Caco-2 (cell line): ENCODE measurements at regions not wholly inside any gene's neighbourhood (a gene's known extent, or its start where the extent isn't known, plus 50 kb on each side); places are given as distances from the start of the nearest gene placed in this dataset.

Source experiments
- BruUV-seq: library from RNA; stranded (reverse); fragments of 400-500 nt; replicated peaks from 2 replicates; lab custom pipeline; 2021; lab: Mats Ljungman, UMichigan
- CTCF ChIA-PET: fragments of 300-600 bp; sonication (Branson Sonifier 250); formaldehyde crosslinking; loops from one replicate; lab custom pipeline; 2022; ENCODE audit warnings: antibody characterized with exemption; lab: Charles Lee
- POLR2A ChIA-PET: fragments of 300-600 bp; sonication (Branson Sonifier 250); formaldehyde crosslinking; loops from one replicate; lab custom pipeline; 2022; ENCODE audit warnings: antibody characterized with exemption; lab: Charles Lee
- DNase-seq, 2 experiments: peaks; one replicate each; pipeline versions ENCODE4 v3.0.0 to v3.0.0-alpha.2; 2020 to 2022
- H3K27me3 ChIP-seq: replicated peaks from 2 replicates; pipeline ENCODE4 v1.6.0; 2011; ENCODE audit warnings: low read length; ENCODE audit not compliant: control insufficient read depth, insufficient read depth
- H3K36me3 ChIP-seq: 2 replicates; pipeline ENCODE4 v1.5.1; 2011; ENCODE audit warnings: low read length; ENCODE audit not compliant: control insufficient read depth, insufficient read depth
- H3K4me1 ChIP-seq: fragments of 250-450 bp; sonication (Bioruptor Pico); 2 replicates; pipeline ENCODE4 v1.5.1; 2020; ENCODE audit warnings: mild to moderate bottlenecking
- H3K4me3 ChIP-seq: 2 replicates; pipeline ENCODE4 v1.5.1; 2011; ENCODE audit warnings: low read depth, mild to moderate bottlenecking, control low read depth, low read length
- H3K9me3 ChIP-seq: fragments of 250-450 bp; sonication (Bioruptor Pico); 2 replicates; pipeline ENCODE4 v1.5.1; 2020; ENCODE audit warnings: mild to moderate bottlenecking, moderate library complexity
- H3K27ac Mint-ChIP-seq: one replicate; pipeline ENCODE4 v1.8.0; 2022; ENCODE audit warnings: mixed read lengths; ENCODE audit not compliant: unreplicated experiment
- H3K27me3 Mint-ChIP-seq: one replicate; pipeline ENCODE4 v1.8.0; 2022; ENCODE audit warnings: mixed read lengths; ENCODE audit not compliant: insufficient read depth, unreplicated experiment
- H3K36me3 Mint-ChIP-seq: one replicate; pipeline ENCODE4 v1.8.0; 2022; ENCODE audit warnings: mild to moderate bottlenecking, mixed read lengths; ENCODE audit not compliant: insufficient read depth, unreplicated experiment
- H3K4me1 Mint-ChIP-seq: one replicate; pipeline ENCODE4 v1.8.0; 2022; ENCODE audit warnings: low read depth, mixed read lengths; ENCODE audit not compliant: unreplicated experiment
- H3K4me3 Mint-ChIP-seq: one replicate; pipeline ENCODE4 v1.8.0; 2022; ENCODE audit warnings: mild to moderate bottlenecking, moderate library complexity, mixed read lengths; ENCODE audit not compliant: unreplicated experiment
- H3K9me3 Mint-ChIP-seq: one replicate; pipeline ENCODE4 v1.8.0; 2022; ENCODE audit warnings: mixed read lengths; ENCODE audit not compliant: unreplicated experiment
- CTCF ChIP-seq, 2 experiments: fragments of 200-600 bp in 1 of 2; IDR thresholded peaks; 1 replicate in 1 of 2; 2 replicates in 1 of 2; pipeline versions ENCODE4 v1.5.1 to v1.8.0; 2011 to 2022; ENCODE audit warnings: antibody characterized with exemption in 1 of 2, control low read depth in 1 of 2, inconsistent platforms in 1 of 2, low read depth in 1 of 2, low read length in 1 of 2, mild to moderate bottlenecking in 1 of 2, moderate library complexity in 1 of 2; ENCODE audit not compliant: insufficient read depth in 1 of 2, severe bottlenecking in 1 of 2, unreplicated experiment in 1 of 2
- intact Hi-C: fragments of 100-400 bp; cut with micrococcal nuclease; formaldehyde crosslinking; loops from one replicate; pipeline ENCODE4 v1.10.0; 2022; ENCODE audit not compliant: unreplicated experiment

GRCh38 chr11:87574193-87574592 lies 536.5 kb downstream of the TMEM135 start:
- no peaks in the 10 kb centered on the region for H3K36me3 ChIP-seq
- Mint-ChIP-seq H3K36me3 (no peaks in the 10 kb centered on the region), H3K4me1 (no peaks in the 10 kb centered on the region), H3K27me3 (no peaks in the 10 kb centered on the region), H3K9me3 (no peaks in the 10 kb centered on the region), H3K4me3 (no peak overlapping the region), H3K27ac (no peak overlapping the region)
- H3K4me3 ChIP-seq, result no peak overlapping the region
- POLR2A ChIA-PET, result no interaction called here
- no peaks in the 10 kb centered on the region; the same call in 1 of the 2 replicates for H3K27me3 ChIP-seq
- CTCF ChIA-PET, result no interaction called here
- BruUV-seq, result no TSS peak
- H3K4me1 ChIP-seq, result no peaks in the 10 kb centered on the region
- intact Hi-C loops, result no loop called here
- no peaks in the 10 kb centered on the region for H3K9me3 ChIP-seq
- no peak for TF ChIP-seq CTCF (IDR thresholded peaks at IDR 0.05; ENCODE audit: insufficient read depth in 1 of 2, low read depth in 1 of 2, low read length in 1 of 2, severe bottlenecking in 1 of 2, unreplicated experiment in 1 of 2)
- DNase-seq, result no peak

DNA sequence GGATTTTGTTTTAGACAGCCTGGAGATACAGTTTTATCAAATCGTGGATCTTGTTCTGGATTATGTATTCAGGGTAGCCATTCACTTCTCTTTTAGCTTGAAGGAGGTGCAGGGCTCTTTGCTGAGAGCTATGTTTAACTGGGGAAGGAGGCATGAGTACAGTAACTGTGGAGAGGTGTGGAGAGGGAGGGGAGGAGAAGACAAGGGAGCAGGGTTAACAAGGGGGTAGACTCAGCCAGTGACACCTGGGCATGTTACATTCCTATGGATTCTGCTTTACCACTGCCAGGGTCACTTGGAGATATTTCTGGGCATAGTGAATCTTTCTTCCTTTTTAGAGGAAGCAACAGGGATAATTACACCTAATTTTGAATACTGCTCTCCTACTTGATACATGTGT lies 536.0 kb downstream of the TMEM135 start:
- no peaks in the 10 kb centered on the region for H3K9me3 Mint-ChIP-seq

DNA sequence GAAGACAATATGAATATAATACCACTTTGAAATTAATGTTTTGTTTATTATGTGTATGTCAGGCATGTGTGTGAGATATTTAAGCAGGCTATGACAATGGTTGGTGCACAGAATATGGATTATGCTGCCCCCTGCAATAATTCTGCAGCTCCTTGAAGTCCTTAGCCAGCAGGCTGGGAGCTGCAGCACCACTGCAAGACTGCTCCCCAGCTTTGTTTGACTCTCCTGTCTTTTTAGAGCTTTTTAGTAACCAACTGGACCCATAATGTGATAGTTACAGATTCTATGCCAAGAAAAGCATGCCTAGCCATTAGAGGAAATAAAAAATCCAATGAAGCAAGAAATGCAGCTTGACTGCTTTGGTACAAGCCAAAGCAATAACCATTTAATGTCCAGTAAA lies 535.1 kb downstream of the TMEM135 start:
- BruUV-seq, result no TSS peak
- Mint-ChIP-seq H3K36me3 (no peaks in the 10 kb centered on the region), H3K27me3 (no peaks in the 10 kb centered on the region), H3K9me3 (no peaks in the 10 kb centered on the region), H3K4me3 (no peak overlapping the region), H3K4me1 (no peaks in the 10 kb centered on the region), H3K27ac (no peak overlapping the region)
- intact Hi-C loops, result no loop called here
- Histone ChIP-seq H3K4me1 (no peaks in the 10 kb centered on the region), H3K36me3 (no peaks in the 10 kb centered on the region), H3K4me3 (no peak overlapping the region), H3K9me3 (no peaks in the 10 kb centered on the region), H3K27me3 (no peaks in the 10 kb centered on the region; the same call in 1 of the 2 replicates)
- DNase-seq, result no peak
- POLR2A ChIA-PET, result no interaction called here
- CTCF ChIA-PET, result no interaction called here
- TF ChIP-seq CTCF (IDR thresholded peaks at IDR 0.05; ENCODE audit: insufficient read depth in 1 of 2, low read depth in 1 of 2, low read length in 1 of 2, severe bottlenecking in 1 of 2, unreplicated experiment in 1 of 2), result no peak

More for the DNA sequence above, 536.0 kb downstream of the TMEM135 start:
- Histone ChIP-seq H3K9me3 (no peaks in the 10 kb centered on the region), H3K27me3 (no peaks in the 10 kb centered on the region; the same call in 1 of the 2 replicates), H3K4me1 (no peaks in the 10 kb centered on the region), H3K36me3 (no peaks in the 10 kb centered on the region), H3K4me3 (no peak overlapping the region)
- intact Hi-C loops, result no loop called here
- no peaks in the 10 kb centered on the region for H3K27me3 Mint-ChIP-seq
- BruUV-seq, result no TSS peak
- TF ChIP-seq CTCF (IDR thresholded peaks at IDR 0.05; ENCODE audit: insufficient read depth in 1 of 2, low read depth in 1 of 2, low read length in 1 of 2, severe bottlenecking in 1 of 2, unreplicated experiment in 1 of 2), result no peak
- CTCF ChIA-PET, result no interaction called here
- POLR2A ChIA-PET, result no interaction called here
- no peaks in the 10 kb centered on the region for H3K4me1 Mint-ChIP-seq
- H3K36me3 Mint-ChIP-seq, result no peaks in the 10 kb centered on the region
- H3K4me3 Mint-ChIP-seq, result no peak overlapping the region
- H3K27ac Mint-ChIP-seq, result no peak overlapping the region
- DNase-seq, result no peak
